ENCODE measurements at regions not wholly inside any gene's neighbourhood (a gene's known extent, or its start where the extent isn't known, plus 50 kb on each side); places are given as distances from the start of the nearest gene placed in this dataset.
"Not testable (repeated sequence)": the region's sequence is repeated elsewhere in the genome, so short reads cannot be mapped to it uniquely, and the experiment has no call there.

DNA sequence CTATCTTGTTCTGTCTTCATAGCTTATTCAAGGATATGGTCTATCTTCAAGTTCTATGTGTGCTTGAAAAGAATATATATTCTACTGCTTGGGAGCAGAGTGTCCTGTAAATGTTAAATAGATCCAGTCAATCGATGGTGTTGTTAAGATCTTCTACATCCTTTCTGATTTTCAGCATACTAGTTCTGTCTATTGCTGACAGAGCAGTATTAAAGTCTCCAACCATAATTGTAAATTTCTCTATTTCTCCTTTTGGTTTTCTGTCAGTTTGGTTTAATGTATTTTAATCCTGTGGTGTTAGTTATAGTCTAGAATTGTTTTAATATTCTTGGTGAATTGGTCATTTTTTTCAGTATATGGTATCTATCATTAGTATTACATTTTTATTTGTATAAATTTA, 124.0 kb upstream of the COX7C start:
- no peaks in the 10 kb centered on the region for H3K27me3 Mint-ChIP-seq
- no peaks in the 10 kb centered on the region for H3K36me3 Mint-ChIP-seq (ENCODE audit: insufficient read depth)
- no peak overlapping the region for H3K4me3 Mint-ChIP-seq (ENCODE audit: low read depth)
- H3K4me1 Mint-ChIP-seq (ENCODE audit: low read depth), result no peaks in the 10 kb centered on the region
- DNase-seq (ENCODE audit: low spot score, unreplicated experiment), result no peak
- TF ChIP-seq, protein P1, sequence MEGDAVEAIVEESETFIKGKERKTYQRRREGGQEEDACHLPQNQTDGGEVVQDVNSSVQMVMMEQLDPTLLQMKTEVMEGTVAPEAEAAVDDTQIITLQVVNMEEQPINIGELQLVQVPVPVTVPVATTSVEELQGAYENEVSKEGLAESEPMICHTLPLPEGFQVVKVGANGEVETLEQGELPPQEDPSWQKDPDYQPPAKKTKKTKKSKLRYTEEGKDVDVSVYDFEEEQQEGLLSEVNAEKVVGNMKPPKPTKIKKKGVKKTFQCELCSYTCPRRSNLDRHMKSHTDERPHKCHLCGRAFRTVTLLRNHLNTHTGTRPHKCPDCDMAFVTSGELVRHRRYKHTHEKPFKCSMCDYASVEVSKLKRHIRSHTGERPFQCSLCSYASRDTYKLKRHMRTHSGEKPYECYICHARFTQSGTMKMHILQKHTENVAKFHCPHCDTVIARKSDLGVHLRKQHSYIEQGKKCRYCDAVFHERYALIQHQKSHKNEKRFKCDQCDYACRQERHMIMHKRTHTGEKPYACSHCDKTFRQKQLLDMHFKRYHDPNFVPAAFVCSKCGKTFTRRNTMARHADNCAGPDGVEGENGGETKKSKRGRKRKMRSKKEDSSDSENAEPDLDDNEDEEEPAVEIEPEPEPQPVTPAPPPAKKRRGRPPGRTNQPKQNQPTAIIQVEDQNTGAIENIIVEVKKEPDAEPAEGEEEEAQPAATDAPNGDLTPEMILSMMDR (IDR thresholded peaks at IDR 0.05; ENCODE audit: unreplicated experiment), result no peak
- no peak overlapping the region for H3K27ac Mint-ChIP-seq
- no peaks in the 10 kb centered on the region for H3K9me3 Mint-ChIP-seq (ENCODE audit: low read depth)

DNA sequence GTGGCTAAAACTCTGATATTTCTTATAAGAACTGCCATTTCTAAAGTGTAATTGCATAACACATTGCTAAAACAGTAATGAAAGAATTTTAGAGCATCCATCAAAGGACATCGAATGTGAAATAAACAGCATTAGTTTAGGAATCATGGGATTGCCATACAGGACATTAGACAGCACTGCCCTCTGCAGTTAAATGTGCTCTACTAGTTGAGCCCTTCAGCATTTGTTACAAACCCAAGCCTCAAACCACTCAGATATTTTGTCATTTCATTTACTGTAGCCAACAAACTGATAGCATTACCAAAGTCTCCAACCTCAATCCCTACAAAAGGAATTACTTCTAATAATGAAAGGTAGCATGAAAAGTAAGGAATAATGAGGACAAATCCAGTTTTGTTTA, 116.8 kb upstream of the COX7C start:
- H3K4me1 Mint-ChIP-seq (ENCODE audit: low read depth), result no peaks in the 10 kb centered on the region
- DNase-seq (ENCODE audit: low spot score, unreplicated experiment), result no peak
- no peaks in the 10 kb centered on the region for H3K9me3 Mint-ChIP-seq (ENCODE audit: low read depth)
- no peak overlapping the region for H3K4me3 Mint-ChIP-seq (ENCODE audit: low read depth)
- no peaks in the 10 kb centered on the region for H3K36me3 Mint-ChIP-seq (ENCODE audit: insufficient read depth)
- no peaks in the 10 kb centered on the region for H3K27me3 Mint-ChIP-seq
- no peak overlapping the region for H3K27ac Mint-ChIP-seq
- TF ChIP-seq, protein P1 (IDR thresholded peaks at IDR 0.05; ENCODE audit: unreplicated experiment), result peak; percentile 33

DNA sequence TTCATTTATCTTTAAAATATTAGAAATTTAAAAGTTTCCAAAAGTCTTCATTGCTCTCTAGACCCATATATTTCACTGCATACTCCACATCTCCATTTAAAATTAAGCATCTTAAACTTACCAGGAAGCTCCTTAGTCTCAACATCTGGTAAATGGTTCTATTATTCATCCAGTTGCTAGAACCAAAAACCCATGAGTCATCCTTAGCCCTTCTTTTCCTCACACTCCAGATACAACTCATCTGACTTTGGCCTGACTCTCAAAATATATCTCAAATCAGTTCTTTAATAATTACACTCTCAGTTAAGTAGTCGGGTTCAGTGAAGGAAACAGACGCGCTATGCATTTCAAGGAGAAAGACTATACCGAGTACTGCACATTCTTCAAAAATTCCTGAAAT, 110.2 kb upstream of the COX7C start:
- no peak overlapping the region for H3K27ac Mint-ChIP-seq
- no peaks in the 10 kb centered on the region for H3K4me1 Mint-ChIP-seq (ENCODE audit: low read depth)
- no peaks in the 10 kb centered on the region for H3K27me3 Mint-ChIP-seq
- DNase-seq (ENCODE audit: low spot score, unreplicated experiment), result no peak
- H3K4me3 Mint-ChIP-seq (ENCODE audit: low read depth), result no peak overlapping the region
- H3K36me3 Mint-ChIP-seq (ENCODE audit: insufficient read depth), result no peaks in the 10 kb centered on the region
- peaks cover 2% of the 10 kb centered on the region for H3K9me3 Mint-ChIP-seq (ENCODE audit: low read depth)
- TF ChIP-seq, protein P1 (IDR thresholded peaks at IDR 0.05; ENCODE audit: unreplicated experiment), result no peak

DNA sequence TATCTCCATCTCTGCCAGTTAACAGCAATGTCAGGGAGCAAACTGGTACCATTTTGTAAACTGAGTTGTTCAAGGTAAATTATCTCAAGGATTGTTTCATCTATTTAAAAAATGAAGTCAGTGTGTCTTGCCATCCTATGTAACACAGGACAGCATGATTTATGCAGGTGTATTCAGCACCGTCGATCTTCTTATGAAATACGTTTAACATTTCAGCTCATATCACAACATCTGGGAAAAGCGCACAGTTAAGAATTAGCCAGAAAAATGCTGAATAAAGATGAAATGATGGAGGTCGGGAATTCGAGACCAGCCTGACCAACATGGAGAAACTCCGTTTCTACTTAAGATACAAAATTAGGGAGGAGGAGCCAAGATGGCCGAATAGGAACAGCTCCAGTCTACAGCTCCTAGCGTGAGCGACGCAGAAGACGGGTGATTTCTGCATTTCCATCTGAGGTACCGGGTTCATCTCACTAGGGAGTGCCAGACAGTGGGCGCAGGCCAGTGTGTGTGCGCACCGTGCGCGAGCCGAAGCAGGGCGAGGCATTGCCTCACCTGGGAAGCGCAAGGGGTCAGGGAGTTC, 107.3 kb upstream of the COX7C start:
- not testable (repeated sequence) for H3K36me3 Mint-ChIP-seq (ENCODE audit: insufficient read depth); H3K27me3 Mint-ChIP-seq; H3K4me3 Mint-ChIP-seq (ENCODE audit: low read depth); DNase-seq (ENCODE audit: low spot score, unreplicated experiment); H3K4me1 Mint-ChIP-seq (ENCODE audit: low read depth); H3K9me3 Mint-ChIP-seq (ENCODE audit: low read depth); H3K27ac Mint-ChIP-seq

DNA sequence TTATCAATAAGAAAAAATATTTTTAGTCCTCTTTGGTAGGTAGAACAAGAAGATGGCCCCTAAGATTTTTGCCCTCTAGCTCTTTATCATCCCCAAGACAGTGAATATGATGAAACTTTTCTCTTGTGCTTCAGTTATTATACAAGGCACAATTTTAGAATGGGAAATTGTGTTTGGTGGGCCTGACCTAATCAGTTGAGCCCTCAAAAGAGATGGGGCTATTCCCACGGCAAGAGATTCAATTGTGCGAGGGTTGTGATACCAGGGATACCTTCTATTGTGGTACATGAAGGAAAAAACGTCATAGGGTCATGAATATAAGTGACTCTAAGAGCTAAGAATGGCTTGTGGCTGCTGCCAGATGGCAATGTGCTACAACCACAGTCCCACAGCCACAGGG, 94.0 kb upstream of the COX7C start:
- peaks cover 3% of the 10 kb centered on the region for H3K9me3 Mint-ChIP-seq (ENCODE audit: low read depth)
- DNase-seq (ENCODE audit: low spot score, unreplicated experiment), result no peak
- H3K27ac Mint-ChIP-seq, result no peak overlapping the region
- no peaks in the 10 kb centered on the region for H3K36me3 Mint-ChIP-seq (ENCODE audit: insufficient read depth)
- TF ChIP-seq, protein P1 (IDR thresholded peaks at IDR 0.05; ENCODE audit: unreplicated experiment), result no peak
- H3K27me3 Mint-ChIP-seq, result no peaks in the 10 kb centered on the region
- no peak overlapping the region for H3K4me3 Mint-ChIP-seq (ENCODE audit: low read depth)
- H3K4me1 Mint-ChIP-seq (ENCODE audit: low read depth), result no peaks in the 10 kb centered on the region

DNA sequence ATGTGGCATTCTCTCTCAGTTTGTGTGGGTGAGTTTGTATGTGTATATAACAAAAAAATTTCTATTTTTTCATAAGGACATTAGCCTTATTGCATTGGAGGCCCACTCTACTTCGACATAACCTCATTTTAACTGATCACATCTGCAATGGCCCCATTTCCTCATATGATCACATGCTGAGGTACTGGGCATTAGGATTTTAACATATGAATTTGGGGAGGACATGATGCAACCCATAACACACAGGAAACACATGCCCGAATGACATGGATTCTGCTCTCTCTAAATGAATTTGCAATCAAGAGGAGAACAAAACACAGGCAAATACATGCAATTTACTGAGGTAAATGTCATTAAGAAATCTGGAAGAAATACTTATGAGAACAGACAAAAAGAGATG, 92.1 kb upstream of the COX7C start:
- Mint-ChIP-seq H3K36me3 (ENCODE audit: insufficient read depth) (no peaks in the 10 kb centered on the region), H3K4me1 (ENCODE audit: low read depth) (no peaks in the 10 kb centered on the region), H3K9me3 (ENCODE audit: low read depth) (peaks cover 3% of the 10 kb centered on the region), H3K27me3 (no peaks in the 10 kb centered on the region), H3K27ac (no peak overlapping the region), H3K4me3 (ENCODE audit: low read depth) (no peak overlapping the region)
- DNase-seq (ENCODE audit: low spot score, unreplicated experiment), result no peak
- TF ChIP-seq, protein P1 (IDR thresholded peaks at IDR 0.05; ENCODE audit: unreplicated experiment), result no peak

Data from progenitor cell of endocrine pancreas (in vitro differentiated cells).